Right lung (tissue), 2 donors: ENCODE measurements at regions not wholly inside any gene's neighbourhood (a gene's known extent, or its start where the extent isn't known, plus 50 kb on each side); places are given as distances from the start of the nearest gene placed in this dataset.
"Not testable (repeated sequence)": the region's sequence is repeated elsewhere in the genome, so short reads cannot be mapped to it uniquely, and the experiment has no call there.

ENCODE experiments used
- DNase-seq, 2 donors: peaks; one replicate each; pipeline ENCODE4 v3.0.0-alpha.2; 2013

DNA sequence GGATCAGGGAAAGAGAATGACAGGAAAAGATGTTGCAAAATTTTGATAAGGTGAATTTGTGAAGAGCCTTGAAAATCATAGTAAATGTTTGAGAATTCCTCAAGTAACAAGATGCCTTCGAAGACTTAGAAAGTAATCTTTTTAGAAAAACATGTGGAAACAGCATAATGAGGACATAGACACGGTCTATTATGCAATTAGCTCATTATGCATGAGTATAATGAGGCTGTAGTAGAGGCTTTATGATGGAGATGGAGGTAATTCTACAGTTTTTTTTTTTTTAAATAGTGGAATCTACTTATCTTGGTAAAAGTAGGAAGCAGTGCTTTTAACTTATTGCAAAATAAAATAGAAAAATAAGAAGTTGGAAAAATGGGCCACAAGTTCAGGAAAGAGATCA lies 1329.1 kb upstream of the SPRY2 start:
- DNase-seq: no peak

DNA sequence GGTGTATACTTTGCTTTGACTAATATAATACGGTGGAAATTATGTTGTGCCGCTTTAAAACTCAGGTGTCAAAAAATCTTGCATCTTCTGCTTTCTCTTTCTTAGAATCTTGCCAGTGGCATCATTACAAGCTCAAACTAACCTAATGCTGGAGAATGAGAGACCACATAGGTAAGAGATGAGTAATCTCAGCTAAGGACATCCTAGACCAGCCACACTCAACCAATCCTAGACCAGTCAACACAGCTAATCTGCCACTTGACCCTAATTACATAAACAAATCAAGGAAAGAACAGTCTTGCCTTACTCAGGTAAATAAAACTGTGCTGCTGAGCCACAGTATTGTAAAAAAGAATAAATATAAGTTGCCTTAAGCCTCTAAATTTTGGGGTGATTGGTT lies 1323.9 kb upstream of the SPRY2 start:
- no peak for DNase-seq

DNA sequence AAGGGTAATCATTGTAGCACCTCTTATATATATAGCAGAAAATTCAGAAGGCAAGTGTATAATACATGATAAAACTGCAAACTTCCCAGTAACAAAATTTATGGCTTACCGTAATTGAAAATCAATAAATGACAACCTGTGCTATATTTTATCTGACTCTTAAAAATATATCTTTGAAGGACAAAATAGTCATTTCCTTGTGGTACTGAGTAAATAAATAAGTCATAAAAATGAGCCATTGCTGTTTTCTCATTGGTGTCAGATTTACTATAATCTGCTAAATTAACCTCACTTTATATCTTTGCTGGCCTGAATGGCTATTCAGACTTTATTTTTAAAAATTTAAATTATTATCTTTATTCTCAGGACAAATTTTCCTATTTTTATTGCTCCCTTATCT lies 1319.1 kb upstream of the SPRY2 start:
- DNase-seq: no peak

DNA sequence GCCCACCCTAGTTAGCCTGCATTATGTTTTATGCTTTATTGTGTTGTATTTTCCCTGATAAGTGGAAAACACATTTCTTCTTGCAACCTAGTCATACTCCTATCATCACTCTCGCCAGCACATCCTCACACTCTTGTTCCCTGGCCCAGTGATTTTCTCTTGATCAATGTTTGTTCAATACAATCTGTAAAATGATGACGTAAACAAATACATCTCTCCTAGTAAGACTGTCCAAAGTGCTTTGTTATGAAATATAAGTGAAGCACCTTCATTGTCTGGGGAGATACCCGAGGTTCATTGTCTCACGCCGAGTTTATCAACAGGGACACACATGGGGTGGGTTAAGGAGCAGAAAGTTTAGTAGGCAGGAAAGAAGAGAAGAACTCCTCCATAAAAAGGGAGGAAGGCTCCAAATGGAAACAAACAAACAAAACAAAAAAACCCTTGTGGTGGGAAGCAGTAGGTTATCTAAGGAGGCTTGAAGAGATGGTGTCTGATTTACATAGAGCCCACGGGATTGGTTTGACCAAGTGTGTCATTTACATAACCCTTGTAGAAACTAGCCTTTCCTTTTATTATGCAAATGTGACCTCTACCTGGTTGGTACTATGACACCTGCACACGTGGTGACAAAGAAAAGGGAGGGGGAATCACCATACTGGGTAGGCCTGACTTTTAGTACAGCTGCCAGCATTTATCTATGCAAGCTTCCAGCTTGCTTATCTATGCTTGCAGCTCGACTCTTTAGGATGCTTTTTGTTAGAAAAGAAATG lies 1317.9 kb upstream of the SPRY2 start:
- no peak for DNase-seq

DNA sequence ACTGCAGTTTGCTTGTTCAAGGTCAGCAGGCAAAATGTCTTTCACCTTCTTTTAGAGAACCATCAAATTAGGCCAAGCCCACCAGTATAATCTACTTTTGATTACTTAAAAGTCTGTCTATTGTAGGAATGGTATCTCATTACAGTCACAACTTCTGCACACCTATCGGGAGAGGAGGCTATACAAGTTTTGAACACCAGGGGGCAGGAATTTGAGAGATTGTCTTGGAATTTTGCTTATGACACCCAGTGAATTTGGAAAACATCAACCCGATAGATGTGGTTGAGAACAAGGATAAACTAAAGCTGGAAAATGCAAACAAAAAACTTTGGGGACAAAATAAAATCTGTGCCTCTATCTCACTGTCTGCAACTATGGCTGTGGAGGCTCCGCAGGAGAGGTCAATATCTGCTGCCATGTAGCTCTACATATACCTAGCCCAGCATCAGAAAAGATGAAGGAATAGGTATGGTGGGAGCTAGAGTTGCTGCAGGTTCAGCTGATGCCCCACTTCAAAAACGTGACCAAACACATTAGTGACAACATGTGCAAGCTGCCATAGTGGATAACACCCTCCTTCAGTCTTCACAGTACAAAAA lies 1299.2 kb upstream of the SPRY2 start:
- DNase-seq: no peak

DNA sequence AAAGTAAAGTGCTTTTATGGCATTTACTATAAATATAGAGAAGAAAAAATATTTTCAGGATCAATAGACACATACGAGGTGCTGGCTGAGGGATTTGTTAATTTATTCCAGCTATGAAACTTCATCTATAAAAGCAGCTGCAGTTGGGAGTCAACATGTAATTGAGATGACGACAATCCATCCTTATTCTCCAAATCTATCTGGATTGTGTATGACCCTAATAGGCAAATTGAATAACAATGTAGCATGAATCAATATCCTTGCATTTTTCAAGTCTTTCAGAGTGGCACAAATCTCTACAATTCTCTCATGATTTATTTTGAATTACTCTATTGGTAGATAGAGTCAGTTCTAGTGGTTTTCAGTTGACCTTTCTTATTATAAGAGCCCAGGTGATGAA lies 1296.5 kb upstream of the SPRY2 start:
- no peak for DNase-seq

DNA sequence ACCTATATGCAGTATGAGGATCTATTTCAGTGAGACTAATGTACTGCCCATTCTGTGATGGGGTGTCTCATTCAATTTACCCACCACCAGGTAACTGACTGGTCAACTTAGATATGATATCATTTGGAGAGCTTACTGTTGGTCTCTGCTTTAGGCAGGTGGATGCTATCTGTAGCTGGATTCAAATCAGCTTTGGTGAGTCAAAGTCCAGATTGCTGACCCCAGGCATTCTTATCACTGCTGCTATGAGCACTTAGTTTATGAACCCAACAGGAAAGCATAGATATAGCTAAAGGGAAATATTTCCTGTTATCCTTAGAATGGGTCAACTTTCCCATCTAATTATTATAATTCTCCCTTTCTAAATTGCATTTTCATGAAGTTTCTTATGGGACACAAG lies 1295.2 kb upstream of the SPRY2 start:
- no peak for DNase-seq

DNA sequence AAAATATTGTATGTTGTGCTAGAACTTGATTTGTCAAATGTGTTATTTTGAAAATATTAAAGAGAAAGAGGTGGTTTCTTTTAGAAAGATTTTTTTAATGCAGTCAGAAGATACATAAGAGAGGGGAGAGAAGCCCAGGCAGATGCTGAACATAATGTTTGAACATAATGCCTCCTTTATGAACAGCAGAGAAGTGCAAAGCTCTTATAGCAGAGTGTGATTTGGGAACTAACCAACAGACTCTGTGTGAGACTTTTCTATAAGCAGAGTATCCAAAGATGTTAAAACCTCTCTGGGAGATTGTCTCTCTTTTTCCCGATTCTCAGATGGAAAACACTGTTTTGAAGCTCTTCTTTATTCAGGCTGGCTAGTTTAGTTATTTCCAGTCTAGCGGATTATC lies 1274.1 kb upstream of the SPRY2 start:
- no peak for DNase-seq

DNA sequence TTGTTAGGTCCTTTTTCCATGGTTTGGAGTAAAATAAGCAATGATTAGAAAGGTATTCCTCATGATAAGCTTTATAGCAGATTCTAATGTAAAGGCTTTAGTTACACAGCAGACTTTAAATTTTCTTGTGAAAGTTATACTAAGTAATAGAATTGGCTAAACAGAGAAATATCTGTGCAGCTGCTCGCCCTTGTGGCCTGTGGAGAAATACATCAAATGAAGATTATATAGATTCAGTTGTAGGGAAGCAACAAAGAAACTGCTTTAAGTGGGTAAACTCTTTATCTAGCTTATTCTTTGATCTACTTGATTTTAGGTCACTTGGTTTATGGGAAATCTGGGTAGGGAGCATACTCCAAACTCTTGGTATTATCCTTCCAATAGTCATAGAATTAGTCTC lies 1269.7 kb upstream of the SPRY2 start:
- no peak for DNase-seq

DNA sequence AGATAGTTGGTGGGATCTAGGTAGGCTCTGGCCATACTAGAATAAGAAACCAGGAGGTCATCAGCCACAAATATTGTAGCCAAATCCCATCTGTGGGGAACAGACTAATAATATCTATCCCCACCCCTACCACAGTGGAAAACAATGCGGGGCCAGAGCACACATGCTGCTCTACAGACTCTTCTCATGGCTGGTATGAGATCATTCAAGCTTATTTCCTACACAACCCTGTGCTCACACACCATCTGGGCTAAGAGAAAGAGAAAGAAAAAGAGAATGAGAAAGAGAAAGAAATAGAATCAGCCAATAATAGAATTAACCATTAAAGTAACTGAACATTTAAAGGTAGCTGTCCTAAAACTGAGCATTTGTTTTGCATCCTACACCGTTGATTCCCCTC lies 1268.4 kb upstream of the SPRY2 start:
- no peak for DNase-seq

DNA sequence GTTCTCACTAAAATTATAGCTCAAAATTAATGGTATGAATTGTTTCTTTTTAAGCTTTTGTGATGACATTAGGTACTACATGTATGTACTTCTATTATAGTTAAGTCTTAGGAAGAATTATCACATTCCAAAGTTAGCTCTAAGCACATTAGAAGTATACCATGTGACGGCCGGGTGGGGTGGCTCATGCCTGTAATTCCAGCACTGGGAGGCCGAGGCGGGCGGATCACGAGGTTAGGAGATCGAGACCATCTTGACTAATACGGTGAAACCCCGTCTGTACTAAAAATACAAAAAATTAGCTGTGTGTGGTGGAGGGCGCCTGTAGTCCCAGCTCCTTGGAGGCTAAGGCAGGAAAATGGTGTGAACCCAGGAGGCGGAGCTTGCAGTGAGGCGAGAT lies 1265.1 kb upstream of the SPRY2 start:
- DNase-seq: no peak

DNA sequence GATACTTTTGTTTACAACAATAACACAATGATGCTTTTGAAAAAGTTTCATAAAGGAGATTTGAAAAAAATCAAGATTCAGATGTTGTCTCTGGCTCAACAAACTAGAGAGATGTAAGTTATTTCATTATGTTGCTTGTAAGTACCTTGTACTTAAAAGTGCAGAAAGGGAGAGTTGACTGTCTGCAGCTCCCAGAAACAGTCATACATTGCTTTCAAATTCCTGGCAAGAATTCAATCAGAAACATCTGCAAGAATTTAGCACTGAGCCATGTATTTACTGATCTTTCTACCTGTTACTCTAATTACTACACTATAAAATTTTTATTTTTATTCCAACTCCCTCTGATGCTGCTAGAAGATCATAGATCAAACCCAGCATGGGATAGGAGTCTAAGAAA lies 1261.3 kb upstream of the SPRY2 start:
- DNase-seq: no peak

DNA sequence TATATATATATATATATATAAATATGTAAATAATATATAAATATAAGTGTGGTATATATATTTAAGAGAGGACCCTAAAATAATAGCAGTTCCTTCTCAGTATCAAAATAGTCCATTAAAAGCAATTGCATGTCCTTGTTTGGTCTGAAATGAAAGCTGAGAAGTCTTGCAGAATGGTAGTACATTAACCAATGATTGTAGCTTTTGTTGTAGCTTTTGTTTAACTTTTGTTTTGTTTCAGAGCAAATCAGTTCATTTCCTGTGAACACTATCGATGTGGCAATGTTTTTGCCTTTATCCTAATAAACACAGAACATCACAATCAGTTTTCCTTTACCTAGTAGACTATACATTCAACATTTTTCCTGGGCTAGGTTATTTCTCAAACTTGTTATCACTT lies 1256.2 kb upstream of the SPRY2 start:
- DNase-seq: no peak

DNA sequence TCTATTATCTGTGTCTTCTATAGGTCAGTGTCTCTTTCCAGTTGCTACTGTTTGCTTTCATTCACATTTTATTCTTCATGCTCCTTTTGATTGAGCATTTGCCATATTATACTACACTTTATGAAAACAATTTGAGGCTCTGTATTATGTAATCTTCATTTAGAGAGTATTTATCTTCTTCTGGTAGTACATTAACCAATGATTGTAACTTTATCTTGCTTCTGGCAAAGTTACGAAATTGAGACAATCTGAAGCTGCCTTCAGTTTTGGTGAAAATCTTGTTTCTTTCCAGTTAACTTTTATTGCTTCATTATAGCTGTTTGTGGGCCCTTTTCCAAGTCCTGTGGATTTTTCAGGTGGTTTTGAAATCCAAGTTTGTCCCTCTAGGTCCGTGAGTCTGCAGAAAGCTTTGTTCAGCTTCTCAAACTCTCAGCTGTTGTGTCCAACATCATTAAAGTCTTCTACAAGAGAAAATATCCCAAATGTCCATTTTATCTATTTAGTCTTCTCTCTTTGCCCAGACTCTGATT lies 1255.4 kb upstream of the SPRY2 start:
- no peak for DNase-seq

DNA sequence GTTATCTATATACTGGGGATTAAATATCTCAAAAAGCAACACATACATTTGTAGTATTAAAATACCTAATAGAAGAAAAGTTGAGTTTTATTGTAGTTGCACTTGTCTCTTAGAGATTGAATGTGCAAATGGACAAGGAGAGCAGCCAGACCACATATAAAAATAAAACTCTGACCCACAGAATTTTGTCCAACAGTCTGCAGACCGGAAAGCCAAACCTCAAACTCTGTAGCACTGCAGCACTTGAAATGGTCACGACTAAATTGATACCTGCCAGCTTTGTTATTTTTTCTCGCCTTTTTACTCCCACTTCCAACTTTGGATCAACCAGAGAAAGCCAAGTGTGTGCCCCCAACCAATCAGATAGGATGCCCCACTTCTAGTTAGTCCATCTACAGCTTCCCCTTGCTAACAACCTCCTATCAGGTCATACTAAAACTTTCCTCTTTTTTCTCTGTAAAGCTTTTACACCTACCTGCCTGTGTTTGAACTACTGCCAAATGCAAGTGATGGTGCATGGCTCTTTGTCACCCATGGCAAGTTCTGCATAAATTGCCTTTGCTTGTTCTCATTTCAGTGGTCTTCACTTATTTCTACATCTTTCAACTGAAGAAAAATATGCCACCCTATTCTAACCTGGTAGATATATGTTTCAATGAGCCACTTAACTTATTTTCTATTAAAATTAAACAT lies 1250.7 kb upstream of the SPRY2 start:
- no peak for DNase-seq

DNA sequence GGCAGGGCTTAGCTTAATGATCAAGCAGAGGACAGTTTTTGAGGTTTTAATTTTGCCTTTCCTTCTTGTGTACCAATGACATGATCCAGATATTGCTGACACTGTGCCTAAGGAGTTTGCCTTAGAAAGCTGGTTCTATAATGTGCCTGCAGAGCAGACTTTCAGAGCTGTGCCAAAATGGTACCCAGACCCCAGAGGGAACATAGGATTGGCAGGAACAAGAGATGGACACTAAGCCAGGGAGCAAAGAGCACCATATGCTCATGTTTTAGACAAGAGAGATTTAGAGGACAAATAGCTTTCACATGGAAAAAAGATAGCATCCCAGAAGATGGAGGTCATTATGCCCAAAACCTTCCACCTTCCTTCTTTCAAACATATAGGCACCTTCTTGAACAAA lies 1241.5 kb upstream of the SPRY2 start:
- DNase-seq: no peak

DNA sequence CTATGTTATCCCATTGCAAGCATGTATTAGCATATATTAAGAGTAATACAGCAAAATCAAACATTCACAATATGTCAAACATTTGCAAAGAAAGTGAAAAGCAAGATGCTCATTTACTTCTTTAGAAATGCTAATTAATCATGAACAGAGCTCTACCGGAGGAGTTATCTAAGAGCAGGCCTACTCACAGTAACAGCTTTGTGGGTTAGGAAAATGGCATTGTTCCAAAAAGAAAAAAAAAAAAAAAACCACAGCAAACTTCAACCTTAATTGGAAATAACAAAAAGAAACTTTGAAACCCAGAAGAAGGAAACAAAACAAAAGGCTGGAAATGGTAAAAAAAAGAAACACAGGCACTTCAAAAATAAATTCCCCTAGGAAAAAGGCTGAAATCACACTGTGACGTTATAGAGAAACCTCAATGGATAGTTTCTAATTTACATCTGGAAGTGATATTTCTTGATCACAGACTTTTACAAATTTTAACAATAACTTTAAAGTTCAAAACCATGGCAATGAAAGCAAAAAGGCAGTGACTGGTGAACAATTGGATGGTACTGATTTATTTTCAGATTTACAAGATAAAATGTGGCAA lies 1236.8 kb upstream of the SPRY2 start:
- no peak for DNase-seq

DNA sequence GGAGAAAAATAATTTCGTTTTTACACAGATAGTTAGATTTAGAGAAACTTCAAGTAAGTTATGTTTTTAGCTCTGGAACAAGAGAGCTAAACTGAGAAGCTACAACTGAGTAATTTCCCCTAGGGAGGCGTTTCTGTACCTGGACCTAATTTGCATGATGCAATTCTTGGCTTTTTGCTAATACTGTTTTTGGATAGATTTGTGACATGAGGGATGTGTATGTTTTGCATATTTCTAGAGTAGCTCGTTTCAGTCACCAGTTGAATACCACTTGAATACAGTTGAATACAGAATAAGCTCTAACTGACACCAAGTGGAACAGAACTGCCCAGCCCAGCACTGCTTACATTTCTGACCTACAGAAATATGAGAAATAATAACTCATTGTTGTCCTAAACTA lies 1227.9 kb upstream of the SPRY2 start:
- DNase-seq: no peak

DNA sequence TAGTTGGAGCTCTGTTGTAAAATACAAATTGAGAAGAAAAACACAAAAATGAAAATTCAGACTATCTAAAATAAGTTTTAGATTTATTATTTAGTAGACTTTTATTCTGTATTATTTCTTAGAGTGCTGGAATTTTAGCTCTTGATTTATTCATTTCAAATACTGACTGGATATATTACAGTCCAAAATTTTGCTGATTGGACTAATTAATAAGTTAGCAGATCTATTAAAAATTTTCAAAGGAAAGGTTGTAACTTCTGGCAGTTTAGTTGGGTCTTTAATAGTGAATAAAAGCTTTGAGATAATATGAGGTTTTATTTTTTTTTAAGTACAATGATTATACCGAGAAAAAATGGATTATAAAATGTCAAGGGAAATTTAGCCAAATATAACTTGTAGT lies 1224.9 kb upstream of the SPRY2 start:
- no peak for DNase-seq

DNA sequence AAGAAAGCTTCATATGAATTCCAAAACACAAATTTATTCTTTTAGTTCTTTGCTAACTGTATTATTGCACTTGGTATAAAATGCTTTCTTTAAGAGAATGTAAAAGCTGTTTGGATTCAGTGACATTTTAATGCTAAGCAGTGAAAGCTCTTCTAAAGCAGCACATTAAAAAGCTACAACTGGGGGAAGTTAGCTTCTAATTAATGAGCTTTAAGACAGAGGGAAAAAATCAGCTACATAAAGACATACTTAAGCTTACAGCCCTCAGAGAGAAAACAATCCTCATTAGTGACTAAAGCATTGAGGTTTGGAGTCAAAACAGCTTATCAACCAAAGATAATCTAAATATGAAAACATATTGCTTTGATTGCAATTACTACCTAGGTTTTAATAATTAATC lies 1222.2 kb upstream of the SPRY2 start:
- no peak for DNase-seq

DNA sequence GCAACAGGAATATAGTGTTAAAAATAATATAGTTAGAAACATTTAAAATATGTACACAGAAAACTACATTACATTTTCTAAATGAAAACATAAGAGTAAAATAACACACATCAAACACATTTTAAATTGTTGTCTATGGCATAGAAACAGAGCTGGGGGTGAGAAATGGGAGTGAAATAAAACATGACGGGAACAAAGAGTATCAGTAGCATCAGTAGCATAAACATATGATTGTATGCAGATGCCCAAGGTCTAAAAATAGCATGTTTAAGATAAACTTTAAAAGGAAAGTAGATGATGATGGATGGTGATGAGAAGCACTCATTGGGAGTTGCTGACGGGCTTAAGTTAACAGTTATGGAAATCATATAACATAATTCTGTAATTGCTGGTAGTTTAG lies 1221.7 kb upstream of the SPRY2 start:
- no peak for DNase-seq

DNA sequence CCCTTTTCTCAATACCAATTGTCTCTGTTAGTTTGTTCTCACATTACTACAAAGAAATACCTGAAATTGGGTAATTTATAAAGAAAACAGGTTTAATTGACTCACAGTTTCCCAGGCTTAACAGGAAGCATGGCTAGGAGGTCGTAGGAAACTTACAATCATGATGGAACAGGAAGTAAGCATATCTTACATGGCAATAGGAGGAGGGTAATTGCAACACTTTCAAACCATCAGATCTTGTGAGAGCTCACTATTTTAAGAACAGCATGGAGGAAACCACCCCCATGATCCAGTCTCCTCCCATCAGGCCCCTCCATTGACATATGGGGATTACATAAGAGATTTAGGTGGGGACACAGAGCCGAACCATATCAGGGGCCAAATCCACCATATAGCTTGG lies 1210.1 kb upstream of the SPRY2 start:
- no peak for DNase-seq

DNA sequence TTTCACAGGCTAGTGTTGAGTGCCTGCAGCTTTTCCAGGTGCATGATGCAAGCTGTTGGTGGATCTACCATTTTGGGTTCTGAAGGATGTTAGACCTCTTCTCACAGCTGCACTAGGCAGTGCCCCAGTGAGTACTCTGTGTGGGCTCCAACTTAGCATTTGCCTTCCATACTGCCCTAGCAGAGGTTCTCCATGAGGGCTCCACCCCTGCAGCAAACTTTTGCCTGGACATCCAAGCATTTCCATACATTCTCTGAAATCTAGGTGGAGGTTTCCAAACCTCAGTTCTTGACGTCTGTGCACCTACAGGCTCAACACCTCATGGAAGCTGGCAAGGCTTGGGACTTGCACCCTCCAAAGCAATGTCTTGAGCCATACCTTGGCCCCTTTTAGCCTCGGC lies 1205.4 kb upstream of the SPRY2 start:
- DNase-seq: not testable (repeated sequence)
